ENCODE measurements at regions not wholly inside any gene's neighbourhood (a gene's known extent, or its start where the extent isn't known, plus 50 kb on each side); places are given as distances from the start of the nearest gene placed in this dataset.
A peak's percentile ranks its signal among the peaks of the same experiment; 100 is the strongest.

GRCh38 chr7:15837306-15837950, 150.9 kb upstream of the MEOX2 start:
- H3K4me3 ChIP-seq (ENCODE audit: low read depth, low read length): no peak overlapping the region
- DNase-seq (ENCODE audit: low read depth): peak; percentile 7
- TF ChIP-seq, protein P1, sequence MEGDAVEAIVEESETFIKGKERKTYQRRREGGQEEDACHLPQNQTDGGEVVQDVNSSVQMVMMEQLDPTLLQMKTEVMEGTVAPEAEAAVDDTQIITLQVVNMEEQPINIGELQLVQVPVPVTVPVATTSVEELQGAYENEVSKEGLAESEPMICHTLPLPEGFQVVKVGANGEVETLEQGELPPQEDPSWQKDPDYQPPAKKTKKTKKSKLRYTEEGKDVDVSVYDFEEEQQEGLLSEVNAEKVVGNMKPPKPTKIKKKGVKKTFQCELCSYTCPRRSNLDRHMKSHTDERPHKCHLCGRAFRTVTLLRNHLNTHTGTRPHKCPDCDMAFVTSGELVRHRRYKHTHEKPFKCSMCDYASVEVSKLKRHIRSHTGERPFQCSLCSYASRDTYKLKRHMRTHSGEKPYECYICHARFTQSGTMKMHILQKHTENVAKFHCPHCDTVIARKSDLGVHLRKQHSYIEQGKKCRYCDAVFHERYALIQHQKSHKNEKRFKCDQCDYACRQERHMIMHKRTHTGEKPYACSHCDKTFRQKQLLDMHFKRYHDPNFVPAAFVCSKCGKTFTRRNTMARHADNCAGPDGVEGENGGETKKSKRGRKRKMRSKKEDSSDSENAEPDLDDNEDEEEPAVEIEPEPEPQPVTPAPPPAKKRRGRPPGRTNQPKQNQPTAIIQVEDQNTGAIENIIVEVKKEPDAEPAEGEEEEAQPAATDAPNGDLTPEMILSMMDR (IDR thresholded peaks at IDR 0.05; ENCODE audit: control insufficient read depth, extremely low read depth, insufficient read depth): no peak

GRCh38 chr7:15836651-15837050, 150.2 kb upstream of the MEOX2 start:
- no peak overlapping the region for H3K4me3 ChIP-seq (ENCODE audit: low read depth, low read length)
- TF ChIP-seq, protein P1 (IDR thresholded peaks at IDR 0.05; ENCODE audit: control insufficient read depth, extremely low read depth, insufficient read depth): no peak
- DNase-seq (ENCODE audit: low read depth): no peak

- TF ChIP-seq, protein P1 (IDR thresholded peaks at IDR 0.05; ENCODE audit: control insufficient read depth, extremely low read depth, insufficient read depth): no peak
- H3K4me3 ChIP-seq (ENCODE audit: low read depth, low read length): no peak overlapping the region
- no peak for DNase-seq (ENCODE audit: low read depth)
These were observed 149.6 kb upstream of the MEOX2 start for GRCh38 chr7:15836041-15836440.

DNA sequence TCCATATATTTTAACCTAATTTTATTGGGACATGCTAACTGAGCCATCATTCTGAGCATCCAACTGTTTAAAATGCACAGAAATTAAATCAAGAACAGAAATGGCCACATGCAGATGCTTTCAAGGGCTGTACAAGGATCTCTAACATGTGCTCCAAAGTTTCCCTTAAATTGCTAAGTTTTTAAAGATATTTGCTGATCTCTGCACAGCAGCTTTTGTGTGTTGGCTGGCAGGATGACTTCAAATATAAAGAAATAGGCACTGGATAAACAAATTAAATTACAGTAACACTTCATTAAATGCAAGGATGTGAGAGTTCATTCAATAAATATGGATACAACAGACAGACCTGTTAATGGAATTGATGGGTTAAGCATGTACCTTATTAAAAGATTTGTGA, 148.0 kb upstream of the MEOX2 start:
- H3K4me3 ChIP-seq (ENCODE audit: low read depth, low read length): no peak overlapping the region
- no peak for DNase-seq (ENCODE audit: low read depth)

DNA sequence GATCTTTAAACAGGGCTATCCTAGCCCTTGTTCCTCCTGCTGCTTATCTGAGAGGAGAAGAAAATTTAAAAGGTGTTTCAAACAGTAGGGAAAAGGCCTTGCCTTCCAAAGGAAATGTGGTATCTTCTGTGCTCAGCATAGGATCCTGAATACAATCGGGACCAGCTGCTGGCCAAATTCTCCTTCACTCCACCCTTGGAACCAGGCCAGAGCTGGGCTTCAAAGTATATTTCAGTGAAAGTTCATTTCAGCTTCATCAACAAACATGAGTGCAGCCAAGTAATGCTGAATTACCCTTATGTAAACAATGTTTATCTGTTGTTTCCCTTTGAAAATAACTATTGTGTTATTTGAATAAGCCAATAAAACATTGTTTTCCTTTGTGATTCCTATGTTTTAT, 146.5 kb upstream of the MEOX2 start:
- DNase-seq (ENCODE audit: low read depth): peak; percentile 50
- no peak overlapping the region for H3K4me3 ChIP-seq (ENCODE audit: low read depth, low read length)
- TF ChIP-seq, protein P1 (IDR thresholded peaks at IDR 0.05; ENCODE audit: control insufficient read depth, extremely low read depth, insufficient read depth): no peak

More for the DNA sequence above, 148.0 kb upstream of the MEOX2 start:
- TF ChIP-seq, protein P1 (IDR thresholded peaks at IDR 0.05; ENCODE audit: control insufficient read depth, extremely low read depth, insufficient read depth): no peak

GRCh38 chr7:15831606-15832005, 145.1 kb upstream of the MEOX2 start:
- DNase-seq (ENCODE audit: low read depth): no peak
- TF ChIP-seq, protein P1 (IDR thresholded peaks at IDR 0.05; ENCODE audit: control insufficient read depth, extremely low read depth, insufficient read depth): no peak
- H3K4me3 ChIP-seq (ENCODE audit: low read depth, low read length): no peak overlapping the region

DNA sequence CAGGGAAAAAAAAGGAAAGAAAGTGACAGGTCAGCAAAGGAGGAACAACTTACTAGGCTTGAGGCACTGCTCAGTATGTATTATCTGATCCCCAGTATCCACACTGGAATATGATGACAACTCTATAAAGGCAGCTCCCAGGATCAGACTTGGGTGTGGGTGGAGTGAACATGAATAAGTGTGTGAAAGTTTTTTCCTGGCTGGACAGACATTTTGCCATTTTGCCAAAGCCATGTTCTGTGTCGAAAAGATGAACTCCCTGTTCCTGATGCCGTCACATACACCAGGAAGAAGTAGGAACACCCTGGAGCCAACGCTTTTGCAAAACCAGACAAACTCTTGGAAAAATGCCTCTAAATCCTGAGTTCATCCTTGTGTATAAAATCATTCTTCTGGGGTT, 143.2 kb upstream of the MEOX2 start:
- TF ChIP-seq, protein P1 (IDR thresholded peaks at IDR 0.05; ENCODE audit: control insufficient read depth, extremely low read depth, insufficient read depth): no peak
- H3K4me3 ChIP-seq (ENCODE audit: low read depth, low read length): no peak overlapping the region
- no peak for DNase-seq (ENCODE audit: low read depth)

Measured in LNCaP clone FGC (cell line).